Endothelial cell (in vitro differentiated cells): ENCODE measurements at regions not wholly inside any gene's neighbourhood (a gene's known extent, or its start where the extent isn't known, plus 50 kb on each side); places are given as distances from the start of the nearest gene placed in this dataset.

Experiments used
- DNase-seq: peaks from one replicate; pipeline ENCODE4 v3.0.0; 2021; ENCODE audit warnings: low spot score
- H3K27ac Mint-ChIP-seq: one replicate; pipeline ENCODE4 v1.8.0; 2021; ENCODE audit warnings: mixed read lengths, inconsistent platforms; ENCODE audit not compliant: unreplicated experiment
- H3K27me3 Mint-ChIP-seq: one replicate; pipeline ENCODE4 v1.8.0; 2021; ENCODE audit warnings: mild to moderate bottlenecking, moderate library complexity, mixed read lengths, inconsistent platforms; ENCODE audit not compliant: unreplicated experiment
- H3K36me3 Mint-ChIP-seq: one replicate; pipeline ENCODE4 v1.8.0; 2021; ENCODE audit warnings: mild to moderate bottlenecking, low read depth, mixed read lengths, inconsistent platforms; ENCODE audit not compliant: unreplicated experiment
- H3K4me1 Mint-ChIP-seq: one replicate; pipeline ENCODE4 v1.8.0; 2021; ENCODE audit warnings: mild to moderate bottlenecking, mixed read lengths, inconsistent platforms; ENCODE audit not compliant: unreplicated experiment
- H3K4me3 Mint-ChIP-seq: one replicate; pipeline ENCODE4 v1.8.0; 2021; ENCODE audit warnings: mild to moderate bottlenecking, mixed read lengths, inconsistent platforms; ENCODE audit not compliant: unreplicated experiment
- H3K9me3 Mint-ChIP-seq: one replicate; pipeline ENCODE4 v1.8.0; 2021; ENCODE audit warnings: mixed read lengths, inconsistent platforms; ENCODE audit not compliant: unreplicated experiment
- TF ChIP-seq, protein P1 (sequence below): fragments of 200-600 bp; sonication (generic); IDR thresholded peaks from one replicate; pipeline ENCODE4 v1.5.0; 2021; ENCODE audit warnings: antibody characterized with exemption; ENCODE audit not compliant: unreplicated experiment

- no peaks in the 10 kb centered on the region for H3K4me1 Mint-ChIP-seq
- TF ChIP-seq, protein P1, sequence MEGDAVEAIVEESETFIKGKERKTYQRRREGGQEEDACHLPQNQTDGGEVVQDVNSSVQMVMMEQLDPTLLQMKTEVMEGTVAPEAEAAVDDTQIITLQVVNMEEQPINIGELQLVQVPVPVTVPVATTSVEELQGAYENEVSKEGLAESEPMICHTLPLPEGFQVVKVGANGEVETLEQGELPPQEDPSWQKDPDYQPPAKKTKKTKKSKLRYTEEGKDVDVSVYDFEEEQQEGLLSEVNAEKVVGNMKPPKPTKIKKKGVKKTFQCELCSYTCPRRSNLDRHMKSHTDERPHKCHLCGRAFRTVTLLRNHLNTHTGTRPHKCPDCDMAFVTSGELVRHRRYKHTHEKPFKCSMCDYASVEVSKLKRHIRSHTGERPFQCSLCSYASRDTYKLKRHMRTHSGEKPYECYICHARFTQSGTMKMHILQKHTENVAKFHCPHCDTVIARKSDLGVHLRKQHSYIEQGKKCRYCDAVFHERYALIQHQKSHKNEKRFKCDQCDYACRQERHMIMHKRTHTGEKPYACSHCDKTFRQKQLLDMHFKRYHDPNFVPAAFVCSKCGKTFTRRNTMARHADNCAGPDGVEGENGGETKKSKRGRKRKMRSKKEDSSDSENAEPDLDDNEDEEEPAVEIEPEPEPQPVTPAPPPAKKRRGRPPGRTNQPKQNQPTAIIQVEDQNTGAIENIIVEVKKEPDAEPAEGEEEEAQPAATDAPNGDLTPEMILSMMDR = no peak
- H3K27me3 Mint-ChIP-seq = no peaks in the 10 kb centered on the region
- no peak overlapping the region for H3K27ac Mint-ChIP-seq
- no peaks in the 10 kb centered on the region for H3K9me3 Mint-ChIP-seq
- no peaks in the 10 kb centered on the region for H3K36me3 Mint-ChIP-seq
- H3K4me3 Mint-ChIP-seq = no peak overlapping the region
- no peak for DNase-seq
These were observed 418.5 kb upstream of the HS3ST1 start for GRCh38 chr4:11847167-11847566.

- Mint-ChIP-seq H3K4me1 (peaks cover 5% of the 10 kb centered on the region), H3K9me3 (no peaks in the 10 kb centered on the region), H3K27me3 (no peaks in the 10 kb centered on the region), H3K27ac (no peak overlapping the region), H3K36me3 (no peaks in the 10 kb centered on the region), H3K4me3 (no peak overlapping the region)
- no peak for DNase-seq
- TF ChIP-seq, protein P1 = no peak
These were observed 415.2 kb upstream of the HS3ST1 start for GRCh38 chr4:11843927-11844326.

DNA sequence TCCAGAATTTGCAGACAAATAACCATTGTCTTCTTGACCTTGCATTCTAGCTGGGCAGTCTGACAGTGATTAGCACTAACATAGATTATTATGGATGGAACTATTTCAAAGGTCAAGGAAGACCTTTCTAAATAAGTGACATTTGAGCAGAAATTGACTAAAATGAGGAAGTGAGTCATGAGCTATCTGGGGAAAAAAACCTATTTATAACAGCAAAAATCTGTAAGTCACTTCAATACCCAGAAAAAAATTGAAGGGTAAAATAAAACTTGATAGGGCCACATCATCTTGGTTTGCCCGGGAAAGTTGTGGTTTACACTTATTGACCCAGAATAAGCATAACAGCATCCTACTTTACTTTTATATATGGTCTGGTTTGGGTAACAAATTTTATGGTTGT is 414.6 kb upstream of the HS3ST1 start:
- H3K4me1 Mint-ChIP-seq = peaks cover 5% of the 10 kb centered on the region

GRCh38 chr4:11842620-11843263 is 414.0 kb upstream of the HS3ST1 start:
- H3K27me3 Mint-ChIP-seq = no peaks in the 10 kb centered on the region
- peaks cover 5% of the 10 kb centered on the region for H3K4me1 Mint-ChIP-seq
- no peak overlapping the region for H3K27ac Mint-ChIP-seq
- no peaks in the 10 kb centered on the region for H3K9me3 Mint-ChIP-seq
- TF ChIP-seq, protein P1 = no peak
- no peaks in the 10 kb centered on the region for H3K36me3 Mint-ChIP-seq
- no peak overlapping the region for H3K4me3 Mint-ChIP-seq
- no peak for DNase-seq

More for the DNA sequence above, 414.6 kb upstream of the HS3ST1 start:
- TF ChIP-seq, protein P1 = no peak
- no peaks in the 10 kb centered on the region for H3K36me3 Mint-ChIP-seq
- H3K4me3 Mint-ChIP-seq = no peak overlapping the region
- no peak overlapping the region for H3K27ac Mint-ChIP-seq
- no peak for DNase-seq
- no peaks in the 10 kb centered on the region for H3K27me3 Mint-ChIP-seq
- H3K9me3 Mint-ChIP-seq = no peaks in the 10 kb centered on the region

DNA sequence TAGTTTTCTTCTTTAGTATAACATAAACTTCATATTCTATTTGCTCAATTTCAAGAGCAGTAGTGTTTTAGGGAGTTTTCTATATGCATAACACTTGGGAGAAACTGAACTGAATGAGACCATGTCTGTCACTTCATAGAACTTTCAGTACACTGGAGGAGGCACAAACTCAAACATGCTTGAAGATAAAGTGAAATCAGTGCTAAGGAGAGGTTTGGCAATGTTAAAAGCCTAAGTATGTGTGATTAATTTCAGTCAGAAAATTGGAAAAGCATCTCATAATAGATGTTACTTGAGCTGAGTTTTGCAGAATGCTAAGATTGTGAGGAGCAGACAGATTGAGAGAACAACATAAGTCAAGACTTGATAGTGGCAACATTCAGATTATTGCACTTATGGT is 411.2 kb upstream of the HS3ST1 start:
- TF ChIP-seq, protein P1 = no peak
- no peak overlapping the region for H3K4me3 Mint-ChIP-seq
- H3K36me3 Mint-ChIP-seq = no peaks in the 10 kb centered on the region

More for the DNA sequence above, 411.2 kb upstream of the HS3ST1 start:
- no peak for DNase-seq
- Mint-ChIP-seq H3K4me1 (peaks cover 5% of the 10 kb centered on the region), H3K27me3 (no peaks in the 10 kb centered on the region), H3K9me3 (no peaks in the 10 kb centered on the region), H3K27ac (no peak overlapping the region)
